Inferior parietal cortex (tissue), 1 donor: ENCODE measurements at regions not wholly inside any gene's neighbourhood (a gene's known extent, or its start where the extent isn't known, plus 50 kb on each side); places are given as distances from the start of the nearest gene placed in this dataset.

Source experiments
- DNase-seq: peaks from one replicate; pipeline ENCODE4 v3.0.0-alpha.2; 2016; ENCODE audit errors: extremely low spot score

DNA sequence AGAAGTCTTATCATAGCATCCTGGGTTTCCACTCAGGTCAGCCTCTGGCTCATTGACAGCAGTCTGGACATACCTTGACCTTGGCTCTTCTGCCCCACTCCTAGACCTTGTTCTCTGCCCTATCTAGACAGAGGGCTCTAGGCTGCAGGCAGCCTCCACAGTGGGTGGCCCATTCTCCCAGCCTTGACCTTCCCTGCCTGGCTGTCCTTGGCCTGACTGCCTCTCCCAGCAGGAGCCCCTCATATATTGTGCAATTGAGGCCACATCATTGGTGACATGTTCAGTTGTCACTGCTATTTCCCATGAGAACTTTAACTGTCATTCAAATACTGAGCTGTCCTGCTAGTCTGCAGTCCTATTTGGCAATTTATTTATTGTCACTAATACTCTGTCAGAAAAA is 503.4 kb downstream of the PLXNA4 start:
- DNase-seq, result no peak

DNA sequence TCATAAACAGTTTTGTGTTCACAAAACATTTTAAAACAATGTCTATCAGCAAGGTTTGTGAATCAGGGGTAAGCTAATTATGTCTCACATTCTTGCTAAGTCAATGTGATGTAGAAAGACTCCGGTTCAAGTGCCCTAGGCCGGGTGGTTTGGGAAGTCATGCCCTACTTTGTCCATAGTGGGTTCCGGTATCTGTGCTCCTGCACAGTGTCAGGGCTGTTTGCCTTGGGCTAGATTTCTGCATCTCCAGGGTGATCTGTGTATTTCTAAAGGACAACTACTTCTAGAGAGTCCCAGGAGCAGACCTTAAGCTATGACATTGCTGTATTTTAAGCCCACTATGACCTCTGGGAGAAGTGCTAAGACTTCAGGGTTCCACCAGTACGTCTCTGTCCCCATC is 504.1 kb downstream of the PLXNA4 start:
- no peak for DNase-seq

DNA sequence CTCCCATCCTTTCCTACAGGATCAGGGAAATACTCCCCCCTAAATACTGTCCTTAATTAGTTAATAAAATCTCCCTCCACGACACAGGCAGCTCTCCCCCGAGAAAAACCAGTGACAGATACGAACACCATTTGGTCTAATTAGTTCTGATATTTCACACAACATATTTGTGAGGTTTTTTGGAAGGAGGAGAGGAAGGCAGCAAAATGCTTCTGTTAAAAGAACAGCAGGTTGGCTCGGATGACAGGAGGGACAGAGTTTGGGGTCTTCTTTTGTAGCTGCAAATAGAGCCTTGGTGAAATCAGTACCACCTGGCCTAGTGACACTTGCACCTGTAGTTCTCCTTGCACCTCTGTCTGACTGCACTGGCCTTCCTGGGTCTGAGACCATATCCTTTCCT is 507.0 kb downstream of the PLXNA4 start:
- no peak for DNase-seq

DNA sequence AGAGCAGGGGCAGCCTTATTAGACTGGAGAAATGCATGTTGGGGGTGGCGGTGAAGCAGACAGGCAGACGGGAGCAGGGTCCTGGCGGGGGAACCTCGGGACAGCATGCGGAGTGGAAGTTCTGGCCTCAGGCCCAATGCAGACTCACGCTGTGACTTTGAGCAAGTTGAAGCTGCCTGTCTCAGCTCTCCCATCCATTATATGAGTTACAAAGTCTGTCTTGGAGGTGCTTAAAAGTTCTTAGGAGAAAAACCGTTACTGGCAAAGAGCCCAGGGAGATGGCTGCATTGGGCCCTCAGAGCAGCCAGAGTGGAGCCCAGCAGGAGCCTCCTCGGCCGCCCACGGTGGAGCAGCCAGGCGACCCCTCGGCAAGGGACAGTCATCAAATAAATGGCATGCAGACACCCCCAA is 509.5 kb downstream of the PLXNA4 start:
- DNase-seq, result no peak

DNA sequence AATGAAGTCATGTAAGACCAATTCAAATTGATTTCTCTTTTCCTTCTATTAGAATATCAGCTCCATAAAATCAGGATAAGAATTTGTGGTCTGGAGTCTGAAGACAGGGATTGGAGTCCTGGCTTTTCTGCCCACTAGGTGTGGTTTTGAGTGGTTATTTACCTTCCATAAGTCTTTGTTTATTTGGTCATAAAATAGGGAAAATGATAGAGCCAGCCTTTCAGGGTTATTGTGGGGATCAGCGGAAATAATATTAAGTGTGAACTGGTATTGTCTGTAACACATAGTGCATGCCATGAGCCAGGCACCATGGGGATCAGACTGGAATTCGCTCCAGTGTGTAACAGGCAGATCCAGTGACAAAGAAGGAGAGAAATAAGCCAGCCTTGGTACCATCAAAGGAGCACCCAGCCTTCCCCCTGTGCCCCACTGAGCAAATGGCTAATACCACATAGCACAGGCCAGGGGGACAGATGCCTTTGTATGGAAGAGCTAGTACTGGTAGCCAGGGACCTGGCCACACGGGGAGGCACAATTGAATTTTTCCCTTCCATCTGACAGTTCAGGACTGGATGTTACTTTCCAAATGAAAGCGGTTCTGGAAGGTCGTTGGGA is 509.7 kb upstream of the PODXL start:
- peak; percentile 30 for DNase-seq

- DNase-seq, result peak; percentile 58
These were observed 509.0 kb upstream of the PODXL start for GRCh38 chr7:132065193-132065988.

DNA sequence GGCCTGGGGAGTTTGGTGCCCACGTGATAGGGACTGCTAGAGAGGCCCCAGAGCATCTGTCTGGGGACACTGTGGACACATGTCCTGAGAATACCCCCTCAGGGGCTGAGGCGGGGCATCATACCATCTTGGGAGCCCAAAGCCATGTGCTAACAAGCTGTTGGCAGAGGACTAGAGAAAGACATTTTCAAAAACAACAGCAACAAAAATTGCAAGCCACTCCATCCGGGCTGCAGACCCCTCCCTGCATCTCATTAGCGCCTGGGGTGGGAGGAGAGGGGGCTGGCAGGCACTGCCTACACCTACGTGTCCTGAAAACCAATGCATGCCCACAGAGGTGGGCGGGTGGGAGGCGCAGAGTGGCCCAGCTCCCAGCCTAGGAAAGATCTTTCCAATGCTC is 507.4 kb upstream of the PODXL start:
- no peak for DNase-seq

GRCh38 chr7:132061937-132062336 is 505.5 kb upstream of the PODXL start:
- DNase-seq, result no peak

DNA sequence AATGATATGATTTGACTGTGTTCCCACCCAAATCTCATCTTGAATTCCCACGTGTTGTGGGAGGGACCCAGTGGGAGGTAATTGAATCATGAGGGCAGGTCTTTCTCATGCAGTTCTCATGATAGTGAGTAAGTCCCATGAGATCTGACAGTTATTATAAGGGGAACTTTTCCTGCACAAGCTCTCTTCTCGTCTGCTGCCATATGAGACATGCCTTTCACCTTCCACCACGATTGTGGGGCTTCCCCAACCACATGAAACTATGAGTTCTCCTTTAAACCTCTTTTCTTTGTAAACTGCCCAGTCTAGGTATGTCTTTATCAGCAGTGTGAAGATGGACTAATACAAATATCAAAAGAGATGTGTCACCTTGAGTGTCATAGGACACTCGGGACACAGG is 502.7 kb upstream of the PODXL start:
- no peak for DNase-seq

GRCh38 chr7:132055336-132056120 is 499.1 kb upstream of the PODXL start:
- DNase-seq, result no peak

GRCh38 chr7:132053871-132054270 is 497.4 kb upstream of the PODXL start:
- DNase-seq, result no peak

DNA sequence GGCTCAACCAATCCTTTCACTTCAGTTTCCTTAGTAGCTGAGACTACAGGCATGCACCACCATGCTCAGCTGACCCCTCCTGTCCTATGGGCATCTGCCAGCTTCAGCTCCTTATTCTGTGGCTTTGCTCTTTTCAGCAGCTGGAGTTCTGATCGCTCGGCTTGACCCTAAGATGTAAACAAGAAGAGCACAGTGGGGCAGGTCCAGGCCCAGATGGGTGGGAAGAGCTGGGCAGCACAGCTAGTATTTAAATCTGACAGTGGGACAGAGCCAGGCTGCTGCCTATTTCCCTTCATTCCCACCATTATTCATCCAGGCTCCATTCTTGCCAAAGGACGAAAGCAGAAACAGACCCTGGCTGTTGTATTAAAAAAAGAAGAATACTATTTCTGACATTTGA is 494.9 kb upstream of the PODXL start:
- no peak for DNase-seq

- DNase-seq, result no peak
These were observed 493.3 kb upstream of the PODXL start for GRCh38 chr7:132049462-132050304.

DNA sequence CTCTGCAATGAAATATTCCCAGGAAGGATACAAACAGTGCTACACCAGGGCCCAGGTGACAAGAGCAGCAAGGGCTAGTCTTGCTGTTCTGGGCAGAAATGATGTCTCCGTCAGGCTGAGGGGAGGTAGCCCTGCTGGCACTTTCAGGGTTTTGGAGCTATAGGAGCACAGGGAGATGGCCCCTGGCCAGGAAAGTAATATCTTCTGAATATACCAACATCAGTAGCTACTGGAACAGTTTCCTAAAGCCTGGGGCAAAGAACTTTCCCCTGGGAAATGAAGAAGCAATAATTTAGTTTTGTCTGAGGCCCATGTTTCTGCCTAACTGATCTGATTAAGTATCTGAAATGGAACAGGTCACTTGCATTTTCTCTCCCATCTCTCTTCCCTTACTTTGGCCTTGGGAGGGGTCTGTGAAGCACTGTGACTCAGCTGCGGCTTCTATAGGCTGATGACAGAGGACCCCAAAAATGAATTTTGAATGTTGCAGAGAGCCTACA is 489.1 kb upstream of the PODXL start:
- no peak for DNase-seq

DNA sequence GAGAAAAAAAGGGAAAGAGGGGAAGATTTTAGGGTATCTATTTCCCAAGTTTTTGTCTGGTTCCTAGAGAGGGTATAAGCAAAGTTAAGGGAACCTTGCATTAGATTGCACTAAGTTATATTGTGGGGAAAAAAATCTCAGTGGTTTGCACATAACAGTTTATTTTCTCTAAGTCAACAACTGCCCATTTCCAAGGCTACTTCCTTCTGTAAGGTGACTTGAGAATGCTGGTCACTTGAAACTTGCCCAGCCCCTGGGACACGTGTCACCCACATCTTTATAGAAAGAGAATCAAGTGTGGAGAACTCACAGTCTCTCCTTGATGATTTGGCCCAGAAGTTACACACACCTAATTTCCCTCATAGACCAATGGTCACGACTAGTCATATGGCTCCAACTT is 488.6 kb upstream of the PODXL start:
- no peak for DNase-seq

- DNase-seq, result no peak
These were observed 487.8 kb upstream of the PODXL start for GRCh38 chr7:132044247-132044646.

DNA sequence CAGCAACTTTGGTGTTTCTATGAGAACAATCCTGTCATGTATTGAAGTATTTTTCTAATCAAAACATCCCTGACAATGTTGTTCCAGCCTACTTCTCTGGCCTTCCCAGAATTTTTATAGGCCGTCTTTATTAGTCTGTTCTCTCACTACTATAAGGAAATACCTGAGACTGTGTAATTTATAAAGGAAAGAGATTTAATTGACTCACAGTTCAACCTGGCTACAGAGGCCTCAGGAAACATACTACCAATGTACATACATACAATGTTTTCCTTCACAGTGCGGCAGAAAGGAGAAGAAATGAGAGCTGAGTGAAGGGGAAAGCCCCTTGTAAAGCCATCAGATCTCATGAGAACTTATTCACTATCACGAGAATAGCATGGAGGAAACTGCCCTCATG is 484.7 kb upstream of the PODXL start:
- no peak for DNase-seq

GRCh38 chr7:132035517-132036362 is 479.3 kb upstream of the PODXL start:
- DNase-seq, result peak; percentile 53

DNA sequence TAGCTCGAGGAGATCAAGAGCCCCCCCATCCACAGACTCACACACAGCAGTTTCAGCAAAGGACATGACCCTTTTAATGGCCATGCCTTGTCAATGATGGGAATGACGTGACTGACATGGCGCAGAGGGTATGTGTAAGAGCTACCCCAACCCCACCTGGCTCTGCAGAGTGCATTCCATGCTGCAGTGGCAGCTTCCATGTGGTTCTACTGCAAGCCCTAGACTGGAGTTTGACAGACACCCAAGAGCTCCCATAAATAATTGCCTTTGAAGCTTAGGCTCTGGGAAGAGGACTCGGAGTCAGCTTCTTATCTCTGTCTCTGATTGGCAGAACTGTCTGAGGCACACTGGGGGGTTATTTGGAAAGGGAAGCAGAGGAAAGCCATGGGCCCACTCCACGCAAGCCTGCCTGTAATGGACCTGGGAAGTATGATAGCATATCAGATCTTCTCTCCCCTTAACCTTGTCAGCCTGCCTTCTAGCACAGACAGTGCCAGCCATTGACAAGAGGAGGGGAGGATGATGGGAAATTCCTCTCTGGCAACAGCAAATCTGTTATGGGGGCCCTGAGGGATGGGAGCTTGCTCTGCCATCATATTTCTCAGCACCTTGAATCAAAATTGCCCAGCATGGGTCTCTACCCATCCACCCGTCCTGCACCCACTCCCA is 478.5 kb upstream of the PODXL start:
- DNase-seq, result no peak

GRCh38 chr7:132030883-132031282 is 474.5 kb upstream of the PODXL start:
- DNase-seq, result no peak
